Body of pancreas (tissue), 4 donors: ENCODE measurements at regions not wholly inside any gene's neighbourhood (a gene's known extent, or its start where the extent isn't known, plus 50 kb on each side); places are given as distances from the start of the nearest gene placed in this dataset.

Experiments used
- ATAC-seq: fragments of 150-250 bp; one replicate; pipeline ENCODE4 v1.9.1; 2016
- DNase-seq, 4 donors: peaks; one replicate each; pipeline ENCODE4 v3.0.0-alpha.2; 2019
- H3K27ac ChIP-seq, 4 donors: fragments of 200-600 bp; sonication (generic); 1 replicate in 3 of 4; 2 replicates in 1 of 4; pipeline versions ENCODE4 v1.5.1 to v1.6.1; 2016 to 2019; ENCODE audit warnings: mild to moderate bottlenecking in 1 of 4, mixed read lengths in 1 of 4, moderate library complexity in 1 of 4
- H3K27me3 ChIP-seq, 2 donors: fragments of 200-600 bp; sonication (generic); one replicate each; pipeline ENCODE4 v1.6.0; 2016; ENCODE audit warnings: mild to moderate bottlenecking in 1 of 2
- H3K36me3 ChIP-seq, 2 donors: fragments of 200-600 bp; sonication (generic); replicated peaks in 1 of 2; 2 replicates each; pipeline ENCODE4 v1.5.1; 2016; ENCODE audit warnings: low read depth in 2 of 2; ENCODE audit not compliant: insufficient read depth in 1 of 2
- H3K4me1 ChIP-seq: fragments of 200-600 bp; sonication (generic); one replicate; pipeline ENCODE4 v1.6.0; 2016
- H3K4me3 ChIP-seq, 2 donors: fragments of 200-600 bp; sonication (generic); 1 replicate in 1 of 2; 2 replicates in 1 of 2; pipeline ENCODE4 v1.5.1; 2016 to 2019
- H3K9me3 ChIP-seq, 3 donors: fragments of 200-600 bp; sonication (generic); 1 replicate in 2 of 3; 2 replicates in 1 of 3; pipeline ENCODE4 v1.5.1; 2016
- POLR2A ChIP-seq, 3 donors: fragments of 450-650 bp; IDR thresholded peaks; one replicate each; pipeline ENCODE4 v1.6.1; 2016; ENCODE audit warnings: antibody characterized with exemption in 3 of 3, mild to moderate bottlenecking in 2 of 3
- WGBS, 2 donors: methylation state at CpG; one replicate each; pipeline ENCODE4 v1.1.5; 2017; 5-methylcytosine and 5-hydroxymethylcytosine counted together
- intact Hi-C: fragments of 100-400 bp; cut with DNase I; formaldehyde crosslinking; loops from one replicate; pipeline ENCODE4 v1.15.1; 2023
- TF ChIP-seq, protein P1 (sequence below), 7 experiments: fragments of 450-650 bp in 4 of 7; fragments of 200-600 bp in 3 of 7; sonication (generic) in 3 of 7; IDR thresholded peaks; one replicate each; pipeline ENCODE4 v1.5.1; 2016 to 2019; ENCODE audit warnings: antibody characterized with exemption in 7 of 7

GRCh38 chr6:82584856-82585255 is 221.2 kb downstream of the TPBG start:
- H3K27ac ChIP-seq = no peak overlapping the region
- no peaks in the 10 kb centered on the region for H3K9me3 ChIP-seq
- DNase-seq = no peak
- no peak overlapping the region for H3K4me3 ChIP-seq
- H3K27me3 ChIP-seq = no peaks in the 10 kb centered on the region
- H3K36me3 ChIP-seq = no peaks in the 10 kb centered on the region
- TF ChIP-seq, protein P1, sequence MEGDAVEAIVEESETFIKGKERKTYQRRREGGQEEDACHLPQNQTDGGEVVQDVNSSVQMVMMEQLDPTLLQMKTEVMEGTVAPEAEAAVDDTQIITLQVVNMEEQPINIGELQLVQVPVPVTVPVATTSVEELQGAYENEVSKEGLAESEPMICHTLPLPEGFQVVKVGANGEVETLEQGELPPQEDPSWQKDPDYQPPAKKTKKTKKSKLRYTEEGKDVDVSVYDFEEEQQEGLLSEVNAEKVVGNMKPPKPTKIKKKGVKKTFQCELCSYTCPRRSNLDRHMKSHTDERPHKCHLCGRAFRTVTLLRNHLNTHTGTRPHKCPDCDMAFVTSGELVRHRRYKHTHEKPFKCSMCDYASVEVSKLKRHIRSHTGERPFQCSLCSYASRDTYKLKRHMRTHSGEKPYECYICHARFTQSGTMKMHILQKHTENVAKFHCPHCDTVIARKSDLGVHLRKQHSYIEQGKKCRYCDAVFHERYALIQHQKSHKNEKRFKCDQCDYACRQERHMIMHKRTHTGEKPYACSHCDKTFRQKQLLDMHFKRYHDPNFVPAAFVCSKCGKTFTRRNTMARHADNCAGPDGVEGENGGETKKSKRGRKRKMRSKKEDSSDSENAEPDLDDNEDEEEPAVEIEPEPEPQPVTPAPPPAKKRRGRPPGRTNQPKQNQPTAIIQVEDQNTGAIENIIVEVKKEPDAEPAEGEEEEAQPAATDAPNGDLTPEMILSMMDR (IDR thresholded peaks at IDR 0.05) = no peak
- no peak for TF ChIP-seq POLR2A (IDR thresholded peaks at IDR 0.05)
- WGBS, 2 donors = 81 to 83% methylated on average over 3 of the region's 3 CpGs
- intact Hi-C loops = no loop called here
- ATAC-seq = no peak
- H3K4me1 ChIP-seq = no peaks in the 10 kb centered on the region

- WGBS, 2 donors = 78 to 79% methylated on average over 3 of the region's 3 CpGs
- Histone ChIP-seq H3K4me3 (no peak overlapping the region), H3K4me1 (no peaks in the 10 kb centered on the region), H3K36me3 (no peaks in the 10 kb centered on the region), H3K27ac (no peak overlapping the region), H3K9me3 (no peaks in the 10 kb centered on the region), H3K27me3 (no peaks in the 10 kb centered on the region)
- ATAC-seq = no peak
- TF ChIP-seq POLR2A (IDR thresholded peaks at IDR 0.05) = no peak
- TF ChIP-seq, protein P1 (IDR thresholded peaks at IDR 0.05) = no peak
- intact Hi-C loops = no loop called here
- no peak for DNase-seq
Observed at GRCh38 chr6:82588020-82588419, 224.4 kb downstream of the TPBG start.

GRCh38 chr6:82588859-82589412 is 225.3 kb downstream of the TPBG start:
- Histone ChIP-seq H3K27me3 (no peaks in the 10 kb centered on the region), H3K4me1 (no peaks in the 10 kb centered on the region), H3K27ac (no peak overlapping the region), H3K4me3 (no peak overlapping the region), H3K36me3 (no peaks in the 10 kb centered on the region), H3K9me3 (no peaks in the 10 kb centered on the region)
- TF ChIP-seq, protein P1 (IDR thresholded peaks at IDR 0.05) = no peak
- TF ChIP-seq POLR2A (IDR thresholded peaks at IDR 0.05) = no peak
- no peak for ATAC-seq
- intact Hi-C loops = no loop called here
- no peak for DNase-seq
- WGBS, 2 donors = 54 to 65% methylated on average over 1 of the region's 1 CpG

GRCh38 chr6:82589509-82590206 is 226.0 kb downstream of the TPBG start:
- Histone ChIP-seq H3K36me3 (no peaks in the 10 kb centered on the region), H3K27me3 (no peaks in the 10 kb centered on the region), H3K4me1 (no peaks in the 10 kb centered on the region), H3K9me3 (no peaks in the 10 kb centered on the region), H3K4me3 (no peak overlapping the region), H3K27ac (no peak overlapping the region)
- TF ChIP-seq, protein P1 (IDR thresholded peaks at IDR 0.05) = no peak
- no peak for TF ChIP-seq POLR2A (IDR thresholded peaks at IDR 0.05)
- ATAC-seq (no peak), DNase-seq (no peak)
- WGBS, 2 donors = 46 to 51% methylated on average over 5 of the region's 5 CpGs
- intact Hi-C loops = no loop called here

GRCh38 chr6:82597201-82597600 is 233.6 kb downstream of the TPBG start:
- intact Hi-C loops = no loop called here
- Histone ChIP-seq H3K27ac (no peak overlapping the region), H3K4me1 (no peaks in the 10 kb centered on the region), H3K27me3 (no peaks in the 10 kb centered on the region), H3K4me3 (no peak overlapping the region), H3K9me3 (no peaks in the 10 kb centered on the region), H3K36me3 (no peaks in the 10 kb centered on the region)
- ATAC-seq = no peak
- DNase-seq = no peak
- TF ChIP-seq, protein P1 (IDR thresholded peaks at IDR 0.05) = no peak
- no peak for TF ChIP-seq POLR2A (IDR thresholded peaks at IDR 0.05)
